GM12875 (cell line): ENCODE measurements at regions not wholly inside any gene's neighbourhood (a gene's known extent, or its start where the extent isn't known, plus 50 kb on each side); places are given as distances from the start of the nearest gene placed in this dataset.

ENCODE experiments used
- H3K4me3 ChIP-seq: one replicate; pipeline ENCODE4 v1.5.1; 2011; ENCODE audit warnings: low read depth, low read length, control low read depth
- CTCF ChIP-seq: IDR thresholded peaks from 2 replicates; pipeline ENCODE4 v1.5.1; 2011; ENCODE audit warnings: low read depth, mild to moderate bottlenecking, control low read depth, inconsistent platforms, low read length, moderate library complexity, borderline replicate concordance; ENCODE audit not compliant: insufficient read depth

- no peak for TF ChIP-seq CTCF
- H3K4me3 ChIP-seq, result no peak overlapping the region
These were observed 208.3 kb downstream of the PIK3C3 start for GRCh38 chr18:42163321-42163720.

GRCh38 chr18:42164556-42164955 is 209.5 kb downstream of the PIK3C3 start:
- TF ChIP-seq CTCF, result no peak
- H3K4me3 ChIP-seq, result no peak overlapping the region

- TF ChIP-seq CTCF, result no peak
- H3K4me3 ChIP-seq, result no peak overlapping the region
These were observed 211.0 kb downstream of the PIK3C3 start for GRCh38 chr18:42165922-42166513.

GRCh38 chr18:42168487-42168886 is 213.5 kb downstream of the PIK3C3 start:
- no peak for TF ChIP-seq CTCF

GRCh38 chr18:42168907-42169306 is 213.9 kb downstream of the PIK3C3 start:
- TF ChIP-seq CTCF, result no peak
- H3K4me3 ChIP-seq, result no peak overlapping the region

More at GRCh38 chr18:42168487-42168886, 213.5 kb downstream of the PIK3C3 start:
- no peak overlapping the region for H3K4me3 ChIP-seq

GRCh38 chr18:42174909-42175308 is 219.9 kb downstream of the PIK3C3 start:
- no peak overlapping the region for H3K4me3 ChIP-seq
- TF ChIP-seq CTCF, result no peak

GRCh38 chr18:42176599-42176998 is 221.6 kb downstream of the PIK3C3 start:
- TF ChIP-seq CTCF, result no peak
- H3K4me3 ChIP-seq, result no peak overlapping the region
